ENCODE measurements at regions not wholly inside any gene's neighbourhood (a gene's known extent, or its start where the extent isn't known, plus 50 kb on each side); places are given as distances from the start of the nearest gene placed in this dataset.

DNA sequence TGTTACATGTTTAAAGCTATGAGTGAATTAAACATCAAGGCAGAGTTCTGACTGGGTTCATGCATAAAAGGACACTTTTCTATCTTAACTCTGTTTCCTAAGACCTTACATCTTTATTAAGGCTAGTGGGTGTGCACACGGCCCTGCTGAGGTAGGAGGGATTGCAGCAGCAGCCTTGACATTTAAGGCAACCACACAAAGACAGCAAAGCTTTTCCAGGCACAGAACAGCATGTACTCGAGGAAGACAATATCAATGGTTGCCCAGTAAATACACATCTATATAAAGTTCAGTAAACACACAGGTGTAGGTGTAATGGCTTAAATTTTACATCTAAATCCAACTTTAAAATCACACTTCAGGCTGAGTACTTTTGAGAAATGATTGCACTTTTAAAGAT lies 79.8 kb upstream of the LOC128125822 start:
- TF ChIP-seq CSDC2 (CRISPR knock-in tag; IDR thresholded peaks at IDR 0.05): no peak
- TF ChIP-seq ZFP30 (CRISPR knock-in tag; IDR thresholded peaks at IDR 0.05): no peak
- TF ChIP-seq RARB (CRISPR knock-in tag; IDR thresholded peaks at IDR 0.05): no peak
- TF ChIP-seq ZNF70 (CRISPR knock-in tag; IDR thresholded peaks at IDR 0.05): no peak
- no peak for TF ChIP-seq ESRRG (CRISPR knock-in tag; IDR thresholded peaks at IDR 0.05)
- TF ChIP-seq, protein P1, sequence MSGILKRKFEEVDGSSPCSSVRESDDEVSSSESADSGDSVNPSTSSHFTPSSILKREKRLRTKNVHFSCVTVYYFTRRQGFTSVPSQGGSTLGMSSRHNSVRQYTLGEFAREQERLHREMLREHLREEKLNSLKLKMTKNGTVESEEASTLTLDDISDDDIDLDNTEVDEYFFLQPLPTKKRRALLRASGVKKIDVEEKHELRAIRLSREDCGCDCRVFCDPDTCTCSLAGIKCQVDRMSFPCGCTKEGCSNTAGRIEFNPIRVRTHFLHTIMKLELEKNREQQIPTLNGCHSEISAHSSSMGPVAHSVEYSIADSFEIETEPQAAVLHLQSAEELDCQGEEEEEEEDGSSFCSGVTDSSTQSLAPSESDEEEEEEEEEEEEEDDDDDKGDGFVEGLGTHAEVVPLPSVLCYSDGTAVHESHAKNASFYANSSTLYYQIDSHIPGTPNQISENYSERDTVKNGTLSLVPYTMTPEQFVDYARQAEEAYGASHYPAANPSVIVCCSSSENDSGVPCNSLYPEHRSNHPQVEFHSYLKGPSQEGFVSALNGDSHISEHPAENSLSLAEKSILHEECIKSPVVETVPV (CRISPR knock-in tag; IDR thresholded peaks at IDR 0.05): no peak
- TF ChIP-seq TCF4 (CRISPR knock-in tag; IDR thresholded peaks at IDR 0.05; ENCODE audit: borderline replicate concordance): no peak
- TF ChIP-seq, protein P2, sequence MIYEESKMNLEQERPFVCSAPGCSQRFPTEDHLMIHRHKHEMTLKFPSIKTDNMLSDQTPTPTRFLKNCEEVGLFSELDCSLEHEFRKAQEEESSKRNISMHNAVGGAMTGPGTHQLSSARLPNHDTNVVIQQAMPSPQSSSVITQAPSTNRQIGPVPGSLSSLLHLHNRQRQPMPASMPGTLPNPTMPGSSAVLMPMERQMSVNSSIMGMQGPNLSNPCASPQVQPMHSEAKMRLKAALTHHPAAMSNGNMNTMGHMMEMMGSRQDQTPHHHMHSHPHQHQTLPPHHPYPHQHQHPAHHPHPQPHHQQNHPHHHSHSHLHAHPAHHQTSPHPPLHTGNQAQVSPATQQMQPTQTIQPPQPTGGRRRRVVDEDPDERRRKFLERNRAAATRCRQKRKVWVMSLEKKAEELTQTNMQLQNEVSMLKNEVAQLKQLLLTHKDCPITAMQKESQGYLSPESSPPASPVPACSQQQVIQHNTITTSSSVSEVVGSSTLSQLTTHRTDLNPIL (CRISPR knock-in tag; IDR thresholded peaks at IDR 0.05; ENCODE audit: low read depth): no peak
- TF ChIP-seq PPARA (CRISPR knock-in tag; IDR thresholded peaks at IDR 0.05; ENCODE audit: borderline replicate concordance): no peak
- no peak for TF ChIP-seq GLIS3 (CRISPR knock-in tag; IDR thresholded peaks at IDR 0.05)
- no peak for TF ChIP-seq ISL1 (CRISPR knock-in tag; IDR thresholded peaks at IDR 0.05)
- TF ChIP-seq ZFP3 (CRISPR knock-in tag; IDR thresholded peaks at IDR 0.05): no peak
- no peak for TF ChIP-seq ZC3H10 (CRISPR knock-in tag; IDR thresholded peaks at IDR 0.05)
- no peak for TF ChIP-seq ZNF565 (CRISPR knock-in tag; conservative IDR thresholded peaks at IDR 0.05; ENCODE audit: low read depth)
- no peak for TF ChIP-seq TOX (CRISPR knock-in tag; IDR thresholded peaks at IDR 0.05; ENCODE audit: borderline replicate concordance)
- TF ChIP-seq, protein P3, sequence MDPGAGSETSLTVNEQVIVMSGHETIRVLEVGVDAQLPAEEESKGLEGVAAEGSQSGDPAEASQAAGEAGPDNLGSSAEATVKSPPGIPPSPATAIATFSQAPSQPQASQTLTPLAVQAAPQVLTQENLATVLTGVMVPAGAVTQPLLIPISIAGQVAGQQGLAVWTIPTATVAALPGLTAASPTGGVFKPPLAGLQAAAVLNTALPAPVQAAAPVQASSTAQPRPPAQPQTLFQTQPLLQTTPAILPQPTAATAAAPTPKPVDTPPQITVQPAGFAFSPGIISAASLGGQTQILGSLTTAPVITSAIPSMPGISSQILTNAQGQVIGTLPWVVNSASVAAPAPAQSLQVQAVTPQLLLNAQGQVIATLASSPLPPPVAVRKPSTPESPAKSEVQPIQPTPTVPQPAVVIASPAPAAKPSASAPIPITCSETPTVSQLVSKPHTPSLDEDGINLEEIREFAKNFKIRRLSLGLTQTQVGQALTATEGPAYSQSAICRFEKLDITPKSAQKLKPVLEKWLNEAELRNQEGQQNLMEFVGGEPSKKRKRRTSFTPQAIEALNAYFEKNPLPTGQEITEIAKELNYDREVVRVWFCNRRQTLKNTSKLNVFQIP (CRISPR knock-in tag; IDR thresholded peaks at IDR 0.05; ENCODE audit: borderline replicate concordance, low read depth): no peak
- TF ChIP-seq OSR1 (CRISPR knock-in tag; IDR thresholded peaks at IDR 0.05): no peak
- no peak for ATAC-seq

DNA sequence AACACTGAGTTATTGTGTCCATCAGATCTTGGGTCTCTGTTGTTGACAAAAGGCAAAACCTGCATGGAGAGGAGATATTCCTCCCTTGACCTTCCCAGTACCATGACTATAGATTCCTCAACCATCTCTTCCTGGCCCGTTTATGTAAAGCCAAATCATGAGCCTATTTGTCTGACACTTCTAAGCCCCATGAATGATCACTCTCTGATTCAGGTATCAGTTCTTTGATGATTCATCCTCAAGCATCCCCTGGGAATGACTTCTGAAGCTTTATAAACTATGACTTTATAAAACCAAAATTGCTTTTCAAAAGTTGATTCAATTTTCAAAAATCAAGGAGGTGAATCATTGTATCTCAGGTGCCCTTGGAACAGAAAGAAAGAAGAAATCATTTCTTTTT lies 78.7 kb upstream of the LOC128125822 start:
- TF ChIP-seq TCF4 (CRISPR knock-in tag; IDR thresholded peaks at IDR 0.05; ENCODE audit: borderline replicate concordance): no peak
- TF ChIP-seq ZFP30 (CRISPR knock-in tag; IDR thresholded peaks at IDR 0.05): no peak
- TF ChIP-seq SNAI2 (CRISPR knock-in tag; IDR thresholded peaks at IDR 0.05): no peak
- TF ChIP-seq ZNF70 (CRISPR knock-in tag; IDR thresholded peaks at IDR 0.05): no peak
- no peak for TF ChIP-seq ZC3H10 (CRISPR knock-in tag; IDR thresholded peaks at IDR 0.05)
- no peak for TF ChIP-seq CSDC2 (CRISPR knock-in tag; IDR thresholded peaks at IDR 0.05)
- TF ChIP-seq, protein P3 (CRISPR knock-in tag; IDR thresholded peaks at IDR 0.05; ENCODE audit: borderline replicate concordance, low read depth): no peak
- no peak for TF ChIP-seq PPARA (CRISPR knock-in tag; IDR thresholded peaks at IDR 0.05; ENCODE audit: borderline replicate concordance)
- no peak for TF ChIP-seq ZNF565 (CRISPR knock-in tag; conservative IDR thresholded peaks at IDR 0.05; ENCODE audit: low read depth)
- no peak for TF ChIP-seq TOX (CRISPR knock-in tag; IDR thresholded peaks at IDR 0.05; ENCODE audit: borderline replicate concordance)
- TF ChIP-seq, protein P1 (CRISPR knock-in tag; IDR thresholded peaks at IDR 0.05): no peak
- no peak for TF ChIP-seq ZNF8 (CRISPR knock-in tag; IDR thresholded peaks at IDR 0.05)
- no peak for TF ChIP-seq ISL1 (CRISPR knock-in tag; IDR thresholded peaks at IDR 0.05)
- TF ChIP-seq ARNTL (CRISPR knock-in tag; IDR thresholded peaks at IDR 0.05; ENCODE audit: borderline replicate concordance, low read depth): no peak
- TF ChIP-seq, protein P2 (CRISPR knock-in tag; IDR thresholded peaks at IDR 0.05; ENCODE audit: low read depth): no peak
- no peak for TF ChIP-seq ESRRG (CRISPR knock-in tag; IDR thresholded peaks at IDR 0.05)
- ATAC-seq: no peak

GRCh38 chr6:63496361-63496804 lies 75.9 kb upstream of the LOC128125822 start:
- ATAC-seq: no peak
- TF ChIP-seq ZNF565 (CRISPR knock-in tag; conservative IDR thresholded peaks at IDR 0.05; ENCODE audit: low read depth) (no peak), ZNF8 (CRISPR knock-in tag; IDR thresholded peaks at IDR 0.05) (no peak), GLIS3 (CRISPR knock-in tag; IDR thresholded peaks at IDR 0.05) (no peak), OSR1 (CRISPR knock-in tag; IDR thresholded peaks at IDR 0.05) (no peak), BACH2 (CRISPR knock-in tag; IDR thresholded peaks at IDR 0.05; ENCODE audit: borderline replicate concordance) (no peak), TCF4 (CRISPR knock-in tag; IDR thresholded peaks at IDR 0.05; ENCODE audit: borderline replicate concordance) (no peak), PATZ1 (CRISPR knock-in tag; IDR thresholded peaks at IDR 0.05; ENCODE audit: borderline replicate concordance) (no peak), RARB (CRISPR knock-in tag; IDR thresholded peaks at IDR 0.05) (no peak)
- TF ChIP-seq, protein P2 (CRISPR knock-in tag; IDR thresholded peaks at IDR 0.05; ENCODE audit: low read depth): no peak
